ENCODE measurements at regions not wholly inside any gene's neighbourhood (a gene's known extent, or its start where the extent isn't known, plus 50 kb on each side); places are given as distances from the start of the nearest gene placed in this dataset.

GRCh38 chr6:5937936-5938706, 68.6 kb downstream of the NRN1 start:
- DNase-seq (ENCODE audit: low spot score), result no peak
- ChIA-PET CTCF (interaction anchor here (0.7 kb wide), 1 partner anchor 160 kb away, joined by 7 read pairs; no protein-coding TSS in a partner anchor), POLR2A (ENCODE audit: low non-redundant PET) (no interaction called here)

GRCh38 chr6:5937169-5937909, 69.4 kb downstream of the NRN1 start:
- POLR2A ChIA-PET (ENCODE audit: low non-redundant PET), result no interaction called here
- no peak for DNase-seq (ENCODE audit: low spot score)
- TF ChIP-seq, protein P1, sequence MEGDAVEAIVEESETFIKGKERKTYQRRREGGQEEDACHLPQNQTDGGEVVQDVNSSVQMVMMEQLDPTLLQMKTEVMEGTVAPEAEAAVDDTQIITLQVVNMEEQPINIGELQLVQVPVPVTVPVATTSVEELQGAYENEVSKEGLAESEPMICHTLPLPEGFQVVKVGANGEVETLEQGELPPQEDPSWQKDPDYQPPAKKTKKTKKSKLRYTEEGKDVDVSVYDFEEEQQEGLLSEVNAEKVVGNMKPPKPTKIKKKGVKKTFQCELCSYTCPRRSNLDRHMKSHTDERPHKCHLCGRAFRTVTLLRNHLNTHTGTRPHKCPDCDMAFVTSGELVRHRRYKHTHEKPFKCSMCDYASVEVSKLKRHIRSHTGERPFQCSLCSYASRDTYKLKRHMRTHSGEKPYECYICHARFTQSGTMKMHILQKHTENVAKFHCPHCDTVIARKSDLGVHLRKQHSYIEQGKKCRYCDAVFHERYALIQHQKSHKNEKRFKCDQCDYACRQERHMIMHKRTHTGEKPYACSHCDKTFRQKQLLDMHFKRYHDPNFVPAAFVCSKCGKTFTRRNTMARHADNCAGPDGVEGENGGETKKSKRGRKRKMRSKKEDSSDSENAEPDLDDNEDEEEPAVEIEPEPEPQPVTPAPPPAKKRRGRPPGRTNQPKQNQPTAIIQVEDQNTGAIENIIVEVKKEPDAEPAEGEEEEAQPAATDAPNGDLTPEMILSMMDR (conservative IDR thresholded peaks at IDR 0.05; ENCODE audit: low read depth), result no peak
- no peak overlapping the region for H3K27ac ChIP-seq
- CTCF ChIA-PET, result interaction anchor here (0.7 kb wide), 1 partner anchor 159 kb away, joined by 7 read pairs; no protein-coding TSS in a partner anchor

More at GRCh38 chr6:5937936-5938706, 68.6 kb downstream of the NRN1 start:
- no peak overlapping the region for H3K27ac ChIP-seq
- TF ChIP-seq, protein P1 (conservative IDR thresholded peaks at IDR 0.05; ENCODE audit: low read depth), result no peak

DNA sequence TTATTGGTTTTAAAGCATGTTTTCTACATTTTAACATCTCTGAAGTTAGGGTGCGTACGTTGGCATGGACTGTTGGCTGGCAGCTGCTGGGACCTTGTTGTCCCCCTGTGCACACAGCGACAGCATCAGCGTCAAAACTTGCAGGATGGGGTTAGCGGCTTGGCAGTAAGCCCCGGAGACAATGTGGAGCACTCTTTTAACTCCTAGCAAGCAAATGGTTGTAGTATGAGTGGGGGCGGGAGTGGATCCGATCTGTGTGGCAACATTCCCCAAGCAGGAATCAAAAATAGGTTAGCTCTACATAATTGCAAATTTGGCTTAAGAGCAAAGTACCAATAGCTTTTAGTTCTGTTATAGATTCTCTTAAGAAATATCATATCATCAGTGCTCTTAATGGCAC, 70.1 kb downstream of the NRN1 start:
- no peak for DNase-seq (ENCODE audit: low spot score)
- POLR2A ChIA-PET (ENCODE audit: low non-redundant PET), result no interaction called here
- CTCF ChIA-PET, result no interaction called here
- H3K27ac ChIP-seq, result no peak overlapping the region
- TF ChIP-seq, protein P1 (conservative IDR thresholded peaks at IDR 0.05; ENCODE audit: low read depth), result no peak

GRCh38 chr6:5936140-5936539, 70.6 kb downstream of the NRN1 start:
- ChIA-PET CTCF (no interaction called here), POLR2A (ENCODE audit: low non-redundant PET) (no interaction called here)
- TF ChIP-seq, protein P1 (conservative IDR thresholded peaks at IDR 0.05; ENCODE audit: low read depth), result no peak
- peak; percentile 11 for DNase-seq (ENCODE audit: low spot score)
- no peak overlapping the region for H3K27ac ChIP-seq

- TF ChIP-seq, protein P1 (conservative IDR thresholded peaks at IDR 0.05; ENCODE audit: low read depth), result no peak
- ChIA-PET CTCF (no interaction called here), POLR2A (ENCODE audit: low non-redundant PET) (no interaction called here)
- DNase-seq (ENCODE audit: low spot score), result no peak
- no peak overlapping the region for H3K27ac ChIP-seq
Measured at GRCh38 chr6:5930968-5931367, 75.8 kb downstream of the NRN1 start.

DNA sequence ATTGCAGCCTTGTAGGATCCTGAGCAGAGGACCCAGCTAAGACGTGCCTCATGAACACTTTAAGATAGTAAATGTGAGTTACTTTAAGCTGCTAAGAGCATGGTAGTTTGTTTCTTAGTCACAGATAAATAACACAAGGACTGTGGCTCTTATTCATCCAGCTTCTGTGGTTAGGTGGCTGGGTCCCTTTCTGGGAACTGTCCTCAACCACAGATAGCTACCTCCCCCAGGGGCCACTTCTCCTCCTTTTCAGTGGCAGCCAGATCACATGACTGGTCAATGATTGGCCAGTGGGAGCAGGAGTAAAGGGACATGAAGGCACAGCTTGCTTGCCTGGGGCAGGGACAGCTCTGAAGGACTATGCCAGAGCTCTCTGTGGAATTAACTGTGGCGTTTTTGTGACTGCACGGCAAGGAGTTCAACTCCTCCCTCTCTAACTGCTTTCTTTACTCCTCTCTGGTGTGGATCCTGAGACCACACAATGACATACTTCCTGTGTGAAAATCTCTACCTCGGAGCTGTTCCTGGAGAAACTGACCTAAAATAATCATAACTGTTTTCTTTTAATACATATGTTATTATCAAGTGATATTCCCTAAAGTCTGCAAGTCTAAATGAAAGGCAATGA, 76.5 kb downstream of the NRN1 start:
- POLR2A ChIA-PET (ENCODE audit: low non-redundant PET), result no interaction called here

More for the DNA sequence above, 76.5 kb downstream of the NRN1 start:
- TF ChIP-seq, protein P1 (conservative IDR thresholded peaks at IDR 0.05; ENCODE audit: low read depth), result no peak
- DNase-seq (ENCODE audit: low spot score), result no peak
- H3K27ac ChIP-seq, result no peak overlapping the region
- CTCF ChIA-PET, result no interaction called here
